Large intestine (tissue), 3 donors: ENCODE measurements at regions not wholly inside any gene's neighbourhood (a gene's known extent, or its start where the extent isn't known, plus 50 kb on each side); places are given as distances from the start of the nearest gene placed in this dataset.

Experiments used
- DNase-seq, 2 donors: peaks; one replicate each; pipeline versions ENCODE4 v3.0.0 to v3.0.0-alpha.2; 2013
- H3K27ac ChIP-seq: one replicate; pipeline ENCODE4 v1.5.1; 2013; ENCODE audit warnings: low read length
- H3K27me3 ChIP-seq: 2 replicates; pipeline ENCODE4 v1.6.1; 2013; ENCODE audit warnings: low read length; ENCODE audit not compliant: control insufficient read depth, insufficient read depth
- H3K36me3 ChIP-seq: 2 replicates; pipeline ENCODE4 v1.6.1; 2013; ENCODE audit warnings: low read length; ENCODE audit not compliant: control insufficient read depth, insufficient read depth
- H3K4me1 ChIP-seq: one replicate; pipeline ENCODE4 v1.6.1; 2013; ENCODE audit warnings: low read length; ENCODE audit not compliant: control insufficient read depth, insufficient read depth
- H3K4me3 ChIP-seq: one replicate; pipeline ENCODE4 v1.5.1; 2013; ENCODE audit warnings: low read length
- H3K9me3 ChIP-seq: one replicate; pipeline ENCODE4 v1.6.1; 2013; ENCODE audit warnings: mild to moderate bottlenecking, low read depth, low read length, moderate library complexity; ENCODE audit not compliant: control insufficient read depth
- WGBS: methylation state at CpG from one replicate; pipeline ENCODE4 v1.1.5; 2013; ENCODE audit warnings: low lambda C conversion rate; ENCODE audit not compliant: insufficient coverage; 5-methylcytosine and 5-hydroxymethylcytosine counted together

GRCh38 chr6:20284672-20285071 is 72.4 kb upstream of the MBOAT1 start:
- Histone ChIP-seq H3K9me3 (no peaks in the 10 kb centered on the region), H3K27ac (no peak overlapping the region), H3K27me3 (no peaks in the 10 kb centered on the region), H3K36me3 (no peaks in the 10 kb centered on the region), H3K4me1 (no peaks in the 10 kb centered on the region), H3K4me3 (no peak overlapping the region)
- no peak for DNase-seq
- no CpG with 5 or more reads among the region's 1 CpG for WGBS

DNA sequence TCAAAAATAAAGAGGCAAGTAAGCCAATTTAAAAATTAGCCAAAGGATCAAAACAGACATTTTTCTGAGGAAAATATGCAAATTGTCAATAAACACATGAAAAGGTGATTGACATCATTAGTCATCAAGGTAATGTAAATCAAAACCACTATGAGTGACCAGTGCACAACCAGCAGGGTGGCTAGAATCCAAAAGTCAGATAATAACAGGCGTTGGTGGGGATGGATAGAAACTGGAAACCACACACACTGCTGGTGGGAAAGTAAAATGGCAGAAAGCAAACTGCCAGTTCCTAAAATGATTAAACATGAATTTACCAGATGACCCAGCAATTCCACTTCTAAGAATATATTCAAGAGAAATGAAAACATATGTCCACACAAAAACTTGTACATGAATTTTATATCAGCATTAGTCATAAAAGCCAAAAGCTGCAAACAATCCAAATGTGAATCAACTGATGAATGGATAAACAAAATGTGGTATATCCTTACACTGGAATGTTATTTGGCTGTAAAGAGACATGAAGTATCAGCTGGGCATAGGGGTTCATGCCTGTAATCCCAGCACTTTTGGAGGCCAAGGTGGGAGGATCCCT is 74.8 kb upstream of the MBOAT1 start:
- no CpG with 5 or more reads among the region's 1 CpG for WGBS
- Histone ChIP-seq H3K9me3 (no peaks in the 10 kb centered on the region), H3K27me3 (no peaks in the 10 kb centered on the region), H3K4me1 (no peaks in the 10 kb centered on the region), H3K27ac (no peak overlapping the region), H3K4me3 (no peak overlapping the region), H3K36me3 (no peaks in the 10 kb centered on the region)
- no peak for DNase-seq

DNA sequence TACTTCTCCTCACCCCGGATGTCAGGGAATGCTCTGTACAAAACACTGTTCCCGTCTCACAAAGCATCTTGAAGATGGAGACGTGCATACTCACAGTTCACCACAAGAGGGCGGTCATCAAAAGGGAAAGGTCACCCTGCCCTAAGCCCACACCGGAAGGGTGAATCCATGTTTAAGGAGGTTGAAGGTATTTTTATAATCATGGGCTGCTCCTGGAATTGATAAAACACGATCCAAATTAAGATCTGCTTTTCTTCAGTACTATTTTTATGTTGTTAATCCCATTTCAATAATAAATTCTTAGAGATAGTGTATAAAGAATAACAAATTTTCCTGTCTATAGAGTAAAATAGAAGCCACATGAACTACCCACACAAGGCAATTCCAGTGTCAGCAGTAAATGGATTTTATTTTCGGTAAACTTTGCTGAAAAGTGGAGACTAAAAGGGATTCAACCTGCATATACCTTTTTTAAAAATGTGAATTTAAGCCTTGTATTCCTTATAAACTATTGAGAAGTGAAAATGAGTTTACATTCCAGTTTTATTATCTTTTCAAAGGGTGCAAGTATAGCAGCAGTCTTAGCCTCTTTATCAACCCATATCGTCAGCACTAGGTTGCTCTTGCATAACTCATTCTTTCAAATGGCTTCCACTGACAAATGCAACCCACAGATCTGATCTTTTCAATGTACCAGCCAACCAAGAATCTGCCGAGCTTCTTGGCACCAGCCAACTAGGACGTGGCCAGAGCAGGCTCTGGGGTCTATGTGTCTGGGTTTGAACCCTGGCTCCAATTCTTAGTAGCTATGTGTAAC is 79.7 kb upstream of the MBOAT1 start:
- Histone ChIP-seq H3K27me3 (no peaks in the 10 kb centered on the region), H3K36me3 (no peaks in the 10 kb centered on the region), H3K27ac (peak overlapping the region; percentile 40), H3K9me3 (no peaks in the 10 kb centered on the region), H3K4me3 (no peak overlapping the region), H3K4me1 (peaks cover 4% of the 10 kb centered on the region)
- DNase-seq, result peak; percentile 75 to 79
- no CpG with 5 or more reads among the region's 10 CpGs for WGBS

- peaks cover 4% of the 10 kb centered on the region for H3K4me1 ChIP-seq
- H3K27ac ChIP-seq, result no peak overlapping the region
- DNase-seq, result peak in 1 of 2 donors; percentile 21
- no peaks in the 10 kb centered on the region for H3K27me3 ChIP-seq
- H3K9me3 ChIP-seq, result no peaks in the 10 kb centered on the region
- H3K4me3 ChIP-seq, result no peak overlapping the region
- no peaks in the 10 kb centered on the region for H3K36me3 ChIP-seq
- no CpG with 5 or more reads among the region's 2 CpGs for WGBS
Observed at GRCh38 chr6:20292905-20293304, 80.6 kb upstream of the MBOAT1 start.

DNA sequence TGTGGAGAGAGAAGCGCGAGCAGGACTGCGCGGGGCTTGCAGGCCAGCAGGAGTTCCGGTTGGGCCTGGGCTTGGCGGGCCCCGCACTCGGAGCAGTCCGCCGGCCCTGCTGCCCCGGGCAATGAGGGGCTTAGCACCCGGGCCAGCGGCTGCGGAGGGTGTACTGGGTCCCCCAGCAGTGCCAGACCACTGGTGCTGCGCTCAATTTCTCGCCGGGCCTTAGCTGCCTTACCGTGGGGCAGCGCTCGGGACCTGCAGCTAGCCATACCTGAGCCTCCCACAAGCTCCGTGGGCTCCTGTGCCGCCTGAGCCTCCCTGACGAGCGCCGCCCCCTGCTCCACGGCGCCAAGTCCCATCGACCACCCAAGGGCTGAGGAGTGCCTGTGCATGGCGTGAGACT is 89.0 kb upstream of the MBOAT1 start:
- no peak for DNase-seq
- H3K4me3 ChIP-seq, result no peak overlapping the region
- H3K9me3 ChIP-seq, result peaks cover 3% of the 10 kb centered on the region

GRCh38 chr6:20302168-20302567 is 89.9 kb upstream of the MBOAT1 start:
- Histone ChIP-seq H3K36me3 (no peaks in the 10 kb centered on the region), H3K27ac (no peak overlapping the region), H3K4me3 (no peak overlapping the region), H3K27me3 (no peaks in the 10 kb centered on the region), H3K9me3 (peaks cover 3% of the 10 kb centered on the region), H3K4me1 (no peaks in the 10 kb centered on the region)
- DNase-seq, result no peak
- WGBS, result 83% methylated on average over 1 of the region's 3 CpGs

More for the DNA sequence above, 89.0 kb upstream of the MBOAT1 start:
- no peaks in the 10 kb centered on the region for H3K27me3 ChIP-seq
- WGBS, result no CpG with 5 or more reads among the region's 29 CpGs
- H3K36me3 ChIP-seq, result no peaks in the 10 kb centered on the region
- no peak overlapping the region for H3K27ac ChIP-seq
- no peaks in the 10 kb centered on the region for H3K4me1 ChIP-seq

DNA sequence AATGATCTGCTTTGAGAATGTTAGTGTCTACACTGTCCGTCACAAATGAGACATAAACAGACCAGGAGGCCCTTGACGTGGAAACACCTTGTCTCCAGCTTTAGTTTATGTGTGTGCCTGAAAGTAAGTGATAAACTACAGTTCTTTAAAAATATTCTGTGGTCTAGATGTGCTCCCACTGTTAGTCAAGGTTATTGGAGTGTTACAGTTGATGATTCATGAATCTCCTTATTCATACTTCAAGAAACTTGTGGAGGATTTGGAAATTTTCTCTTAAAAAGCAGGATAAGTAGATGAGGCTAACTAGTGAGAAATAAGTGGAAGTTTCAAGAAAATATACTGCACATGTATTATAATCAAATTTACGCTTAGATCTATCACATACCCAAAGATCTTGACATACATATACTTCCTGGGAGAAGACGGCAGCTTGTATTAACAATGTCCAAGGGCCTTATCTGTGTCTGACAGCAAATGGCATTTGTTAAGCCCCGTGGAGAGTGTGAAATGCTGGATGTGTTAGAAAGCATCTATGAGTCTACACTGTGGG is 90.5 kb upstream of the MBOAT1 start:
- no peaks in the 10 kb centered on the region for H3K27me3 ChIP-seq
- H3K4me3 ChIP-seq, result no peak overlapping the region
- no peaks in the 10 kb centered on the region for H3K4me1 ChIP-seq
- no peaks in the 10 kb centered on the region for H3K36me3 ChIP-seq
- no peak for DNase-seq
- no CpG with 5 or more reads among the region's 5 CpGs for WGBS
- H3K9me3 ChIP-seq, result peaks cover 3% of the 10 kb centered on the region
- H3K27ac ChIP-seq, result no peak overlapping the region

DNA sequence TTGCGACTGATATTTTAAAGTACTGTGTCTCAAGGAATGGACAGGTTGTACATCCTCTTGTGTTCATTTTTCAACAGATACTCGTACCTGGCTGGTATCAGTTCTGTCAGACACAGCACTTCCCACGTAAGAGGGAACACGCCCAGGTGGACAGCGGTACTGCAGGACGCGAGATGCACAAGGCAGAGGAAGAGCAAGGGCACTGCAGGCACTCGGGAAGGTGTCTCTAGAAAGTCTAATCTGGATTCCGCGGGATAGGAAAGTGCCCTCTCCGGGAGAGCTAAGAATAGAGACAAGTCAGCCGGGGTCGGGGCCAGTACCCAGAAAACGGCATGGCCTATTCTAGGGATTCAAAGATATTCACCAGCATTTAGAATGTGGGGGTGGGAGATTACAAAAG is 94.2 kb upstream of the MBOAT1 start:
- 100% methylated on average over 1 of the region's 14 CpGs for WGBS
- Histone ChIP-seq H3K36me3 (no peaks in the 10 kb centered on the region), H3K9me3 (no peaks in the 10 kb centered on the region), H3K4me3 (no peak overlapping the region), H3K4me1 (no peaks in the 10 kb centered on the region), H3K27ac (no peak overlapping the region), H3K27me3 (no peaks in the 10 kb centered on the region)
- no peak for DNase-seq

GRCh38 chr6:20309186-20309585 is 92.5 kb upstream of the E2F3 start:
- Histone ChIP-seq H3K9me3 (no peaks in the 10 kb centered on the region), H3K4me3 (no peak overlapping the region), H3K4me1 (peaks cover 13% of the 10 kb centered on the region), H3K27me3 (no peaks in the 10 kb centered on the region), H3K27ac (no peak overlapping the region), H3K36me3 (no peaks in the 10 kb centered on the region)
- DNase-seq, result no peak
- 67% methylated on average over 1 of the region's 2 CpGs for WGBS

DNA sequence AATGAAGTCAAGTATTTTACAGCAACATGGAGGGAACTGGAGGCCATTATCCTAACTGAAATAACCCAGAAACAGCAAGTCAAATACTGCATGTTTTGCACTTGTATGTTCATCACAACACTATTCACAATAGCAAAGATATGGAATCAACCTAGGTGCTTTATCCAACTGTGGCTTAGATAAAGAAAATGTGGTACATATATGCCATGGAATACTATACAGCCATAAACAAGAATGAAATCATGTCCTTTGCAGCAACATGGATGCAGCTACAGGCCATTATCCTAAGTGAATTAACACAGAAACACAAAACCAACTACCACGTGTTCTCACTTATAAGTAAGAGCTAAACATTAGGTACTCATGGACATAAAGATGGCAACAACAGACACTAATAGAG is 91.5 kb upstream of the E2F3 start:
- no peaks in the 10 kb centered on the region for H3K36me3 ChIP-seq
- no peak overlapping the region for H3K4me3 ChIP-seq
- no peaks in the 10 kb centered on the region for H3K9me3 ChIP-seq
- WGBS, result no CpG with 5 or more reads among the region's 1 CpG
- no peak for DNase-seq
- peaks cover 20% of the 10 kb centered on the region for H3K4me1 ChIP-seq
- no peaks in the 10 kb centered on the region for H3K27me3 ChIP-seq
- no peak overlapping the region for H3K27ac ChIP-seq
